Neuronal stem cell (in vitro differentiated cells): ENCODE measurements at regions not wholly inside any gene's neighbourhood (a gene's known extent, or its start where the extent isn't known, plus 50 kb on each side); places are given as distances from the start of the nearest gene placed in this dataset.
"Not testable (repeated sequence)": the region's sequence is repeated elsewhere in the genome, so short reads cannot be mapped to it uniquely, and the experiment has no call there.

Experiments
- DNase-seq: peaks from one replicate; pipeline ENCODE4 v3.0.0-alpha.2; 2013; ENCODE audit warnings: low spot score
- H2AFZ ChIP-seq: one replicate; pipeline ENCODE4 v1.6.1; 2013; ENCODE audit warnings: mild to moderate bottlenecking, low read length, inconsistent platforms
- H2AK5ac ChIP-seq: 2 replicates; pipeline ENCODE4 v1.6.1; 2013; ENCODE audit warnings: low read depth, mild to moderate bottlenecking, inconsistent platforms, low read length, moderate library complexity, mixed read lengths
- H2BK120ac ChIP-seq: 2 replicates; pipeline ENCODE4 v1.6.1; 2013; ENCODE audit warnings: low read depth, mild to moderate bottlenecking, inconsistent platforms, low read length, moderate library complexity, mixed read lengths
- H2BK12ac ChIP-seq: one replicate; pipeline ENCODE4 v1.6.1; 2013; ENCODE audit warnings: low read length, inconsistent platforms
- H2BK15ac ChIP-seq: 2 replicates; pipeline ENCODE4 v1.6.1; 2013; ENCODE audit warnings: mild to moderate bottlenecking, low read length, inconsistent platforms, mixed read lengths
- H2BK5ac ChIP-seq: one replicate; pipeline ENCODE4 v1.6.1; 2013; ENCODE audit warnings: inconsistent platforms, mild to moderate bottlenecking, low read length, moderate library complexity
- H3K14ac ChIP-seq: one replicate; pipeline ENCODE4 v1.6.1; 2013; ENCODE audit warnings: low read length, inconsistent platforms
- H3K18ac ChIP-seq: 2 replicates; pipeline ENCODE4 v1.6.1; 2013; ENCODE audit warnings: low read length, inconsistent platforms
- H3K23ac ChIP-seq: 2 replicates; pipeline ENCODE4 v1.6.1; 2013; ENCODE audit warnings: low read depth, mild to moderate bottlenecking, mixed read lengths, low read length, inconsistent platforms; ENCODE audit not compliant: poor library complexity
- H3K27ac ChIP-seq: replicated peaks from 3 replicates; pipeline ENCODE4 v1.5.1; 2013; ENCODE audit warnings: low read length, inconsistent platforms
- H3K27me3 ChIP-seq, 3 experiments: 2 replicates each; pipeline ENCODE4 v1.6.1; 2013; ENCODE audit warnings: low read length in 3 of 3, mild to moderate bottlenecking in 2 of 3, inconsistent platforms in 1 of 3, low read depth in 1 of 3, mixed read lengths in 1 of 3, moderate library complexity in 1 of 3; ENCODE audit not compliant: control insufficient read depth in 3 of 3, insufficient read depth in 3 of 3
- H3K36me3 ChIP-seq, 2 donors: replicated peaks in 1 of 2; 2 replicates each; pipeline ENCODE4 v1.6.1; 2013; ENCODE audit warnings: low read length in 2 of 2; ENCODE audit not compliant: control insufficient read depth in 2 of 2, insufficient read depth in 2 of 2
- H3K4ac ChIP-seq: 2 replicates; pipeline ENCODE4 v1.6.1; 2013; ENCODE audit warnings: inconsistent platforms, mild to moderate bottlenecking, low read length, moderate library complexity
- H3K4me1 ChIP-seq, 2 donors: 1 replicate in 1 of 2; 2 replicates in 1 of 2; pipeline ENCODE4 v1.6.1; 2013; ENCODE audit warnings: low read length in 2 of 2, low read depth in 1 of 2; ENCODE audit not compliant: control insufficient read depth in 2 of 2, insufficient read depth in 1 of 2
- H3K4me2 ChIP-seq: one replicate; pipeline ENCODE4 v1.6.1; 2013; ENCODE audit warnings: mild to moderate bottlenecking, low read length, inconsistent platforms; ENCODE audit not compliant: insufficient read depth, poor library complexity, severe bottlenecking
- H3K4me3 ChIP-seq, 2 donors: 2 replicates each; pipeline ENCODE4 v1.5.1; 2013; ENCODE audit warnings: low read length in 2 of 2, mild to moderate bottlenecking in 2 of 2, inconsistent platforms in 1 of 2, moderate library complexity in 1 of 2
- H3K79me1 ChIP-seq: one replicate; pipeline ENCODE4 v1.6.1; 2013; ENCODE audit warnings: low read depth, mild to moderate bottlenecking, inconsistent platforms, low read length, moderate library complexity
- H3K9ac ChIP-seq: one replicate; pipeline ENCODE4 v1.6.1; 2013; ENCODE audit warnings: mild to moderate bottlenecking, low read depth, low read length, inconsistent platforms; ENCODE audit not compliant: poor library complexity
- H3K9me3 ChIP-seq, 2 donors: replicated peaks in 1 of 2; 2 replicates each; pipeline versions ENCODE3 to v1.6.1; 2013; ENCODE audit warnings: low read length in 2 of 2, mild to moderate bottlenecking in 2 of 2, inconsistent platforms in 1 of 2, low read depth in 1 of 2, mixed read lengths in 1 of 2, moderate library complexity in 1 of 2; ENCODE audit not compliant: control insufficient read depth in 2 of 2, insufficient read depth in 1 of 2
- H4K8ac ChIP-seq: one replicate; pipeline ENCODE4 v1.6.1; 2013; ENCODE audit warnings: low read depth, mild to moderate bottlenecking, inconsistent platforms, low read length, moderate library complexity
- H4K91ac ChIP-seq: one replicate; pipeline ENCODE4 v1.6.1; 2013; ENCODE audit warnings: low read length, low read depth, mild to moderate bottlenecking, inconsistent platforms; ENCODE audit not compliant: poor library complexity
- WGBS, 2 donors: extraction: QIAGEN DNeasy Blood & Tissue Kit; methylation state at CpG; one replicate each; pipeline ENCODE4 v1.1.7; 2013; ENCODE audit warnings: missing lambda C conversion rate in 2 of 2, mixed read lengths in 1 of 2; ENCODE audit not compliant: insufficient read length in 2 of 2, insufficient replicate concordance in 1 of 2; ENCODE audit errors: extremely low coverage in 2 of 2; 5-methylcytosine and 5-hydroxymethylcytosine counted together

DNA sequence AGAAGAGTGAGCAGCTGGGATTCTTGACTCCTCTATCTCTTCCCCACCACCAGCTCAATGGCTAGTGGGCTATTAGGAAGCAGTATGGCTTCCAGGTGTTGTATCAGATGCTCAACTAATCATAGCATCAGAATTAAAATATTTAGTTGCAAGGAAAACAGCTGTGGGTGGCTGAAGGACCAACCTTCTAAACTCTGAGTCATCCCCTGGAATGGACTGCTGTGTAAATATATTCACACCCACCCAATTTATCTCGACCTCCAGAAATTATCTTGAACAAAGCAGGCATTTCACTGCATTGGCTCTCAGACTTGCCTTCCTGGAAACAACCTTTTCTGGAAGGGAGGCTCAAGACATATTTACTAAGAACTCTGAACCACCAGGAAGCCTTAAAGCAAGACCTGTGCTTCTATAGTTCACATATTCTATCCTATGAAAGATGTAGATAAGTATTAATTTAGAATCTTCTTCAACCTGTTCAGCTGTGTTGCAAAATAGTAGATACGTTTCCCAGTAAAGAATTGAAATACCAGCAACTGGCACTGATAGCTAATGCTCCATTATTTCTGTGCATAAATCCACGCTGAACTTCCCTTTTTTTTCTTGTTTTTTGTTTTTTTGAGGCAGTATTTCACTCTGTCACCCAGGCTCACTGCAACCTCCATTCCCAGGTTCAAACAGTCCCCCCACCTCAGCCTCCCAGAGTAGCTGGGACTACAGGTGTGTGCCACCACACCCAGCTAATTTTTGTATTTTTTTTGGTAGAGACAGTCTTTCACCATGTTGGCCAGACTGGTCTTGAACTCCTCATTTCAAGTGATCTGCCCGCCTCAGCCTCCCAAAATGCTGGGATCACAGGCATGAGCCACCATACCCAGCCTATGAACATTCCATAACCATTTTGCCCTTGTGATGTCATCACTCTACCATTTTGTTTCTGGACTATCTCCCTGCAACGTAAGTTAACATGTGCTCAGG, 56.9 kb upstream of the CD2AP start:
- no peaks in the 10 kb centered on the region for H3K79me1 ChIP-seq
- no peak overlapping the region for H2BK12ac ChIP-seq
- H2AFZ ChIP-seq: no peak overlapping the region
- H2BK120ac ChIP-seq: no peak overlapping the region
- H3K14ac ChIP-seq: no peak overlapping the region
- H2AK5ac ChIP-seq: no peak overlapping the region
- no peak overlapping the region for H4K91ac ChIP-seq
- H3K18ac ChIP-seq: no peak overlapping the region
- H3K9ac ChIP-seq: no peak overlapping the region
- no peaks in the 10 kb centered on the region for H3K27me3 ChIP-seq
- no peak overlapping the region for H2BK15ac ChIP-seq
- no peak for DNase-seq
- H3K27ac ChIP-seq: no peak overlapping the region
- H3K4me2 ChIP-seq: no peak overlapping the region
- H2BK5ac ChIP-seq: no peak overlapping the region
- H4K8ac ChIP-seq: no peak overlapping the region
- no peak overlapping the region for H3K4me3 ChIP-seq
- no peaks in the 10 kb centered on the region for H3K4me1 ChIP-seq
- H3K23ac ChIP-seq: no peak overlapping the region
- H3K36me3 ChIP-seq: no peaks in the 10 kb centered on the region
- no CpG with 5 or more reads among the region's 5 CpGs for WGBS, 2 donors
- H3K9me3 ChIP-seq: no peaks in the 10 kb centered on the region
- no peak overlapping the region for H3K4ac ChIP-seq

DNA sequence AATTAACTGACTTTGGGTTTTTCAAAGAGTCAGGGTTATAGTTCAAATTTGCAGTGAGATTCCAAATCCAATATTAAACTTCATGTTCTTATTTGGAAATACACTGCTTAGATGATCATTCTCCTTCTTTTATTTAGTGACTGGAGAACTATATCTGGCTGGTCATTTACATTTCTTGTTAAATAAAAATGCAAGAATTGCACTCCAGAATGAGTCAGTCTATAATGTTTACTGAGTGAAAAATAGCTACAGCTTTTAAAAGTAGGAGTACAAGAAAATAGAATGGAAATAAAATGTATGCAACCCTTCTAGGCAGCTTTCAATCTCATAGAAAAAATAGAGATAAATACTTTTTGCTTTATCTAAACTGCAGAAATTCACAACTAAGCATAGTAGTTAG, 54.5 kb upstream of the CD2AP start:
- no peak overlapping the region for H2AK5ac ChIP-seq
- no peaks in the 10 kb centered on the region for H3K27me3 ChIP-seq
- H3K4me1 ChIP-seq: no peaks in the 10 kb centered on the region
- no peaks in the 10 kb centered on the region for H3K79me1 ChIP-seq
- no peak overlapping the region for H3K4me3 ChIP-seq
- H4K8ac ChIP-seq: no peak overlapping the region
- H3K18ac ChIP-seq: no peak overlapping the region
- no peak overlapping the region for H2BK15ac ChIP-seq
- H4K91ac ChIP-seq: no peak overlapping the region
- H2BK5ac ChIP-seq: no peak overlapping the region
- H2BK12ac ChIP-seq: no peak overlapping the region
- no peak overlapping the region for H3K23ac ChIP-seq
- H2BK120ac ChIP-seq: no peak overlapping the region
- no peak overlapping the region for H2AFZ ChIP-seq
- H3K4me2 ChIP-seq: no peak overlapping the region
- DNase-seq: no peak
- H3K36me3 ChIP-seq: no peaks in the 10 kb centered on the region
- no peaks in the 10 kb centered on the region for H3K9me3 ChIP-seq
- no peak overlapping the region for H3K14ac ChIP-seq
- H3K9ac ChIP-seq: no peak overlapping the region
- no peak overlapping the region for H3K4ac ChIP-seq
- no peak overlapping the region for H3K27ac ChIP-seq

DNA sequence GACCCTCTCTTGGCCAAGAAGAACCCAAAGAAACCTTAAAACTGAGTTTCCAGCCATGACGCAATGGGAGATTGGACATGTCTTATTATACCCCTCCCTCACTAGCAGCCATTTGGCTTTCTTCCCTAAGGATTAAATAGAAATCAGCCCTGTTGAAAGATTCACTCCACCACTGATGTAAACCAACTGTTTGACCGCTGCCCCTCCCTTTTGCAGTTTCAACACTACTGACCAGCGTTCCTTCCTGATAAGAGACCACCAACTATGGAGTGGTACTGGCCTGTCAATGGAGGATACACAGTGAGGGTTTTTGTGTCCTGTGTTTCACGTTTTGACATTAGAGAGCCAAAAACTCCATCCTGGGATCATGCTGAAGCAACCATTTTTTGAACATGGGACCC, 53.2 kb upstream of the CD2AP start:
- Histone ChIP-seq H3K23ac (no peak overlapping the region), H3K27me3 (no peaks in the 10 kb centered on the region), H2BK15ac (no peak overlapping the region), H3K4me3 (no peak overlapping the region), H2BK5ac (no peak overlapping the region), H3K4me1 (no peaks in the 10 kb centered on the region), H3K4ac (no peak overlapping the region), H4K8ac (no peak overlapping the region), H3K14ac (no peak overlapping the region), H2AK5ac (no peak overlapping the region), H3K9ac (no peak overlapping the region), H2BK120ac (no peak overlapping the region), H2AFZ (no peak overlapping the region), H3K9me3 (peaks cover 0 to 2% of the 10 kb centered on the region in 2 donors), H4K91ac (no peak overlapping the region), H2BK12ac (no peak overlapping the region), H3K36me3 (no peaks in the 10 kb centered on the region), H3K4me2 (no peak overlapping the region), H3K79me1 (no peaks in the 10 kb centered on the region), H3K18ac (no peak overlapping the region), H3K27ac (no peak overlapping the region)
- DNase-seq: no peak
- no CpG with 5 or more reads among the region's 4 CpGs for WGBS, 2 donors

DNA sequence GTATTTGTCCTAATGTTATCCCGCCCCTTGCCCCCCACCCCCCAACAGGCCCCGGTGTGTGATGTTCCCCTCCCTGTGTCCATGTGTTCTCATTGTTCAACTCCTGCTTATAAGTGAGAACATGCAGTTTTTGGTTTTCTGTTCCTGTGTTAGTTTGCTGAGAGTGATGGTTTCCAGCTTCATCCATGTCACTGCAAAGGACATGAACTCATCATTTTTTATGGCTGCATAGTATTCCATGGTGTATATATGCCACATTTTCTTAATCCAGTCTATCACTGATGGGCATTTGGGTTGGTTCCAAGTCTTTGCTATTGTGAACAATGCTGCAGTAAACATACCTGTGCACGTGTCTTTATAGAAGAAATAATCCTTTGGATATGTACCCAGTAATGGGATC, 51.9 kb upstream of the CD2AP start:
- H3K14ac ChIP-seq, H3K9me3 ChIP-seq, H3K4me3 ChIP-seq, H3K9ac ChIP-seq, H3K27me3 ChIP-seq, H2BK15ac ChIP-seq, H3K23ac ChIP-seq, H3K4me1 ChIP-seq, DNase-seq, H3K36me3 ChIP-seq, H3K27ac ChIP-seq, H3K79me1 ChIP-seq, H2BK120ac ChIP-seq, H2BK12ac ChIP-seq, H3K18ac ChIP-seq, H2AK5ac ChIP-seq, H4K91ac ChIP-seq, H3K4me2 ChIP-seq, H3K4ac ChIP-seq, H2AFZ ChIP-seq, H4K8ac ChIP-seq, H2BK5ac ChIP-seq: not testable (repeated sequence)
- no CpG with 5 or more reads among the region's 3 CpGs for WGBS, 2 donors
